RWPE2 (cell line): ENCODE measurements at regions not wholly inside any gene's neighbourhood (a gene's known extent, or its start where the extent isn't known, plus 50 kb on each side); places are given as distances from the start of the nearest gene placed in this dataset.

Source experiments
- ATAC-seq: fragments of 200-7000 bp; cut with Tn5 transposase; 3 replicates; pipeline ENCODE4 v1.9.1; 2021; ENCODE audit warnings: low read depth
- DNase-seq: peaks from one replicate; pipeline ENCODE4 v3.0.0-alpha.2; 2020; ENCODE audit warnings: low spot score
- H3K27ac ChIP-seq: fragments of 450-650 bp; 2 replicates; pipeline ENCODE4 v1.5.1; 2017; ENCODE audit warnings: mild to moderate bottlenecking; ENCODE audit not compliant: poor library complexity, severe bottlenecking
- H3K27me3 ChIP-seq: fragments of 250-450 bp; sonication (Bioruptor Pico); 2 replicates; pipeline ENCODE4 v1.5.1; 2021; ENCODE audit warnings: mild to moderate bottlenecking, moderate library complexity; ENCODE audit not compliant: insufficient read depth, poor library complexity, severe bottlenecking
- H3K36me3 ChIP-seq: fragments of 250-450 bp; sonication (Bioruptor Pico); 2 replicates; pipeline ENCODE4 v1.5.1; 2020; ENCODE audit warnings: low read depth, mild to moderate bottlenecking, moderate library complexity
- H3K4me1 ChIP-seq: fragments of 250-450 bp; sonication (Bioruptor Pico); 2 replicates; pipeline ENCODE4 v1.5.1; 2021; ENCODE audit warnings: mild to moderate bottlenecking, moderate library complexity; ENCODE audit not compliant: insufficient read depth, poor library complexity, severe bottlenecking
- H3K4me3 ChIP-seq: fragments of 250-450 bp; sonication (Bioruptor Pico); 2 replicates; pipeline ENCODE4 v1.5.1; 2021; ENCODE audit warnings: mild to moderate bottlenecking, moderate library complexity; ENCODE audit not compliant: severe bottlenecking
- H3K9me3 ChIP-seq: fragments of 250-450 bp; sonication (Bioruptor Pico); 2 replicates; pipeline ENCODE4 v1.5.1; 2021; ENCODE audit warnings: mild to moderate bottlenecking, moderate library complexity; ENCODE audit not compliant: severe bottlenecking
- TF ChIP-seq, protein P1 (sequence below): fragments of 450-650 bp; IDR thresholded peaks from one replicate; pipeline ENCODE4 v1.5.1; 2017; ENCODE audit warnings: mild to moderate bottlenecking, moderate library complexity; ENCODE audit not compliant: poor library complexity, severe bottlenecking

GRCh38 chr3:34174740-34175139, 376.3 kb downstream of the PDCD6IP start:
- Histone ChIP-seq H3K4me3 (no peak overlapping the region), H3K9me3 (no peaks in the 10 kb centered on the region), H3K27ac (no peak overlapping the region), H3K4me1 (no peaks in the 10 kb centered on the region), H3K36me3 (no peaks in the 10 kb centered on the region), H3K27me3 (no peaks in the 10 kb centered on the region)
- ATAC-seq (no peak), DNase-seq (no peak)
- TF ChIP-seq, protein P1, sequence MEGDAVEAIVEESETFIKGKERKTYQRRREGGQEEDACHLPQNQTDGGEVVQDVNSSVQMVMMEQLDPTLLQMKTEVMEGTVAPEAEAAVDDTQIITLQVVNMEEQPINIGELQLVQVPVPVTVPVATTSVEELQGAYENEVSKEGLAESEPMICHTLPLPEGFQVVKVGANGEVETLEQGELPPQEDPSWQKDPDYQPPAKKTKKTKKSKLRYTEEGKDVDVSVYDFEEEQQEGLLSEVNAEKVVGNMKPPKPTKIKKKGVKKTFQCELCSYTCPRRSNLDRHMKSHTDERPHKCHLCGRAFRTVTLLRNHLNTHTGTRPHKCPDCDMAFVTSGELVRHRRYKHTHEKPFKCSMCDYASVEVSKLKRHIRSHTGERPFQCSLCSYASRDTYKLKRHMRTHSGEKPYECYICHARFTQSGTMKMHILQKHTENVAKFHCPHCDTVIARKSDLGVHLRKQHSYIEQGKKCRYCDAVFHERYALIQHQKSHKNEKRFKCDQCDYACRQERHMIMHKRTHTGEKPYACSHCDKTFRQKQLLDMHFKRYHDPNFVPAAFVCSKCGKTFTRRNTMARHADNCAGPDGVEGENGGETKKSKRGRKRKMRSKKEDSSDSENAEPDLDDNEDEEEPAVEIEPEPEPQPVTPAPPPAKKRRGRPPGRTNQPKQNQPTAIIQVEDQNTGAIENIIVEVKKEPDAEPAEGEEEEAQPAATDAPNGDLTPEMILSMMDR, result no peak

GRCh38 chr3:34175636-34176176, 377.3 kb downstream of the PDCD6IP start:
- Histone ChIP-seq H3K9me3 (no peaks in the 10 kb centered on the region), H3K36me3 (no peaks in the 10 kb centered on the region), H3K27me3 (no peaks in the 10 kb centered on the region), H3K27ac (no peak overlapping the region), H3K4me3 (no peak overlapping the region), H3K4me1 (no peaks in the 10 kb centered on the region)
- ATAC-seq, result no peak
- TF ChIP-seq, protein P1, result no peak
- no peak for DNase-seq

DNA sequence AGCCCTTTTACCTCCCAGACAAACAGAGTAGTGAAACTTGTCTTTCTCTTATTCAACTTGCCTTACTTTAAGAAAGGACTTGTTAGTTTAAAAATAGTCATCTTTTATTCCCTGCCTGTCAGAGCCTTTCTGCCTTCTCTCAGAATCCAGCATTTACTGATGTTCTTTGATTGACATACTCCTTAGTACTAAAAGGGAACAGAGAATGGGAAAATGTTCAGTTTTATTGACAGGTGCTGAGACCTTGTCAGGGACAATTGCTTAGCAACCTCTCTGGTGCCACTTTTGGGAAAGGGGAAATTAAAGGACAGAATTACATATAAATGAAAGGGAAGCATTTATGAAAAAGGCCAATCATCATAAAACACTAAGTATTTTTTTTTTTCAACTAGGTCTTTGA, 378.3 kb downstream of the PDCD6IP start:
- ATAC-seq (no peak), DNase-seq (no peak)
- Histone ChIP-seq H3K4me3 (no peak overlapping the region), H3K4me1 (no peaks in the 10 kb centered on the region), H3K27me3 (no peaks in the 10 kb centered on the region), H3K36me3 (no peaks in the 10 kb centered on the region), H3K27ac (no peak overlapping the region), H3K9me3 (no peaks in the 10 kb centered on the region)
- TF ChIP-seq, protein P1, result no peak

DNA sequence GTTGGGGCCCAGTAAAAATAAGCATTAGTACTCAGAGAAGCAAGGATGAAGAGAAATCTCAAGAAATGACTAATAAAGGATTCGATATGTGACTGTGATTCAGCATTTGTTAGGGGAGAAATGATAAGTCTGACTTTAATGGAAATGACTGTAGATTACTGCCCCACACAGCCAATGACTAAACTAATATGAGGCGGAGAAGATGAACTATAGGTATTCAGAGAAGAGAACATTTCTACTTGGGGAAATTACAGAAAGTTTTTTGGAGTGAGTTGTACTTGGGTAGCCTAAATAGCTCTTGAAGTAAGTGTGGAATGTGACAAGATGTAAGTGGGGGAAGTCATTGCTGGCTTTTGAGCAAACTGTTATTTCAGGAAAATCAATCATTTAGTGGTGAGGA, 380.0 kb downstream of the PDCD6IP start:
- Histone ChIP-seq H3K4me3 (no peak overlapping the region), H3K36me3 (no peaks in the 10 kb centered on the region), H3K9me3 (no peaks in the 10 kb centered on the region), H3K4me1 (no peaks in the 10 kb centered on the region), H3K27ac (no peak overlapping the region), H3K27me3 (no peaks in the 10 kb centered on the region)
- ATAC-seq (no peak), DNase-seq (no peak)
- TF ChIP-seq, protein P1, result no peak

GRCh38 chr3:34179716-34180115, 381.3 kb downstream of the PDCD6IP start:
- Histone ChIP-seq H3K4me3 (no peak overlapping the region), H3K27me3 (no peaks in the 10 kb centered on the region), H3K27ac (no peak overlapping the region), H3K36me3 (no peaks in the 10 kb centered on the region), H3K4me1 (no peaks in the 10 kb centered on the region), H3K9me3 (no peaks in the 10 kb centered on the region)
- DNase-seq (no peak), ATAC-seq (no peak)
- TF ChIP-seq, protein P1, result no peak
